DOHH2 (cell line): ENCODE measurements at regions not wholly inside any gene's neighbourhood (a gene's known extent, or its start where the extent isn't known, plus 50 kb on each side); places are given as distances from the start of the nearest gene placed in this dataset.

Experiments
- CTCF ChIP-seq: fragments of 200-600 bp; sonication (generic); IDR thresholded peaks from one replicate; pipeline ENCODE4 v1.5.1; 2014; ENCODE audit warnings: antibody characterized with exemption, mild to moderate bottlenecking, low read depth, low read length; ENCODE audit not compliant: poor library complexity, severe bottlenecking
- EZH2phosphoT487 ChIP-seq: fragments of 200-600 bp; sonication (generic); IDR thresholded peaks from 2 replicates; pipeline ENCODE4 v1.6.1; 2017; ENCODE audit warnings: borderline replicate concordance, mild to moderate bottlenecking, antibody characterized with exemption, low read length, moderate library complexity, mixed read lengths

GRCh38 chr5:107119656-107120055, 551.1 kb downstream of the EFNA5 start:
- TF ChIP-seq CTCF (no peak), EZH2phosphoT487 (no peak)
